ENCODE measurements at regions not wholly inside any gene's neighbourhood (a gene's known extent, or its start where the extent isn't known, plus 50 kb on each side); places are given as distances from the start of the nearest gene placed in this dataset.

DNA sequence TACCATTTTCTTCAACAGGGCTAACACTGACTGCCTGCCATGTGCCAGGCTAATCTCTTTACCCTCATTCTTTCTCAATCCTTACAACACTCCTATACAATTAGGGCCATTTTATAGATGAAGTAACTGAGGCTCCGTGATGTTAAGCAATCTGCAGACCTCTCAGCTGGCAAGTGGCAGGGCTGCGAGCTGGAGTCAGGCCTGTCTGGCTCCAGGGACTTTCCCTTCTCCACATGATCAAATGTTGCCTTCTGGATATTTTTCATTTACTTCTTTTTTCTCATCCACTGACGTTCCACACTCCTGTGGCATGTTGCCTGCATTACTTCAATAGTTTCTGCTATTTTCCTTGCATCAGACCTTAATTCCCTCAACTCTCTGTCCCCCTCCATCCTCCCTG lies 55.2 kb upstream of the TAGAP start:
- no peak for DNase-seq (ENCODE audit: low spot score)

DNA sequence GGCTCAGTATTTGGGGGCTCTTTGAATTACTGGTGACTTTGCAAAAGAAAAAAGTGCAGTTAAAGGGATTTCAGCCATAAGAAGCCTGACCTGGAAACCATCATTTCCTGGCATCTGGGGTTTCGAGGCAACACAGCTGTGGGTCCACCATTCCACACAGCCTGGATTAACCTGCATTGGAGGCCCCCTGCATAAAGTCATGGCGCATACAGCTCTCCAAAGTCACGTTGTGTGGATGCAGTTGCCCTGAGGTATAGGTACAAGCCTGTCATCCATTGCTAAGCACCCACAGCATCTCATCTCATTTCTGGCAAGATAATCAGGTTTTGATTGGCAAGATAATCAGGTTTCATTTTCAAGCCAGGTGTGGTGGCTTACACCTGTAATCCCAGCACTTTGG lies 54.5 kb upstream of the TAGAP start:
- no peak for DNase-seq (ENCODE audit: low spot score)

DNA sequence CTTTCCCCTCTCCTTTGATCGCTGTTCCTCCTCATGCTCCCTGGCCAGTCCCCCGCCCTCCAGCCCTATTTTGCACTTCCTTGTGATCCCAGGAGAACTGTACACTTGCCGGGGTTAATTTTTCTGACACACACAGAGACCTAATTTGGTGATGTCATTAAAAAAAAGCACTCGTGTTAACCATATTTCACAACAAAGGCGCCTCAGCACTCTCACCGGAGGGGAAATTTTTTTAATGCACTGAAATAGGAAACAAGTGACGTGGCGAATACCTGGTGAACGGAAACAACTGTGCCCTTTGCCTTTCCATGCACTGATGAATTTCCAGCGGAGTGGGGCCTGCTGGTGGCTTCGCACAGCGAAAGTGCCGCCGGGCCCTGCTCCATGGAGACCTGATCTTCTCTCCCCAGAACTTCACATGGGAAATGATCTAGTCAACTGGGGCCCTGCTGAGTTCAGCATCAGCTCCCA lies 53.9 kb upstream of the TAGAP start:
- DNase-seq (ENCODE audit: low spot score): peak; percentile 88

DNA sequence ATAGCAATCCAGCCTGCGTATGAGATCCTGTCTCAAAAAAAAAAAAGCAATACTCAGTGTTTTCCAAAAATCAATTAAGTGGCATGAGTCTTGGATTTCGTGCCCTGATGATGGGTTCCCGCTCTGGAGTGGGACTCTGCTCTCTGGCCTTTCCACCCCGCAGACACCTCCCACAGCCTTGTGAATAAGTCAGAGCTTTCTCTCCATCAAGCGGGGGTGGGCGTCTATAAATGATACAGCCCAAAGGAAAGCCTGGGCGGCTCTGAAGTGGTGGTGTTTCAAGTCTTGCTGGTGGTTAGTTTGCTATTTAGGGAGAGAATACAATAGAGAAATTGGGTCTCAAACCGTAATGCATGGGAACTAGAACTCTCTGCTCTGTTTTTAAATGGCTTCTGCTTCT lies 52.5 kb upstream of the TAGAP start:
- DNase-seq (ENCODE audit: low spot score): no peak

DNA sequence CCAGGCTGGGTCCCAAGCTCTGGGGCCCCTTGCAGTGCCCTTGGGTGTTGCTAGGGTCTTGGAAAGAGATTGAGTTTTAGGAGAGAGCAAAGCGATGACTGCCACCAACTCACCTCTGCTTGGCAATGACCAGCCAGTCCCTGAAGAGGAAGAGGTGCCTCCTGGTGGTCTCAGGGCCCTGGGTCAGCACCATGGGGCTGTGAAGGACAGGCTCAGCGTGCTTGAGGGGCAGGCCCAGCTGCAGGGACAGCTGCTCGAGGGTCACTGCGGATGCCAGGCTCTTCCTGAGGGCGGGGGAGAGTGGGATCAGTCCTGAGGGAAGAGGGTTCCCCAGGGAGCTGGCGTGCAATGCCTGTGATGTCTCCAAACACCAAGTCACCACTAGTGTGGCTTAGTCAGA lies 50.8 kb upstream of the TAGAP start:
- DNase-seq (ENCODE audit: low spot score): no peak

DNA sequence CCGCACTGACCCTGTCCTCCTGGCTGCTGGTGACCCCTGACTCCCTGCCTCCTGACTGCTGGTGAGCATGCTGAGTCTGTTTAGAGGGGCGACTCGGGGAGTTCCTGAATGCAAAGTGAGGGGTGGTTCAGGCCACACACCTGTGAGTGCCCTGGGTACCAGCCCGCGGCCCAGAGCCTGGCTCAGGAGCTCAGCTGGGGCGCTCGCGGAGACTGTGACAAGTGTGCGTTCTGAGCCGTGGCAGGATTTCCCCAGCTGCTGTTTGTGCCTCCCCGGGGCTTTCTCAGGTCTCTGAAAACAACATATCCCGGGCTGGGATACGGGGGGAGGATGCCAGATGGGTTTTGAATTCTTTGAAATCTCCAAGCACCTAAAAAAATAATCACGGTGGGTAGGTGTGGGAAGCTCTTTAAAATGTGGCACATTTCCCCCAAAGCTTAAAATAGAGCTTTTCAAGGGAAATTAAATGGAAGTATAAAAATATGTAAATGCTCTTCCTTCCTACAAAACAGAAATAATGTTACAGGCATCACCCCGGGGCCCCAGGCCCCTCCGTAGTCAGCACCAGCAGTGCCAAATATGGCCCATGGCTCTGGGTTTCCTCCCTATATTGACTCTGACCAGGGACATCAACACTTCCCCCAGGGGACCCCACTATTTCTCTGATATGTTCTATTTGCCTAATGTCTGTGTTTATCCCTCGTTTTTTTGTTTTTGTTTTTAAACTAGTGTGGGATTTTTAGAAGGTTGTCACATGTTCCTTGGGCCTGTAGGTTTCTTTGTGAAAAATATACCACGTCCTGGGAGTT lies 49.9 kb upstream of the TAGAP start:
- peak; percentile 58 for DNase-seq (ENCODE audit: low spot score)
